ENCODE measurements at regions not wholly inside any gene's neighbourhood (a gene's known extent, or its start where the extent isn't known, plus 50 kb on each side); places are given as distances from the start of the nearest gene placed in this dataset.
"Not testable (repeated sequence)": the region's sequence is repeated elsewhere in the genome, so short reads cannot be mapped to it uniquely, and the experiment has no call there.

GRCh38 chr6:105859457-105859856 is 226.7 kb upstream of the PRDM1 start:
- H3K9me3 Mint-ChIP-seq = peaks cover 0 to 12% (median 0%) of the 10 kb centered on the region in 7 donors
- no peak for TF ChIP-seq CTCF (IDR thresholded peaks at IDR 0.05)
- Histone ChIP-seq H3K4me1 (ENCODE audit: control insufficient read depth in 1 of 2, insufficient read depth in 2 of 2, low read length in 2 of 2) (peaks cover 20 to 26% of the 10 kb centered on the region in 2 donors), H2AFZ (ENCODE audit: insufficient read depth, low read depth, low read length, poor library complexity, severe bottlenecking) (no peak overlapping the region), H3K27me3 (ENCODE audit: control insufficient read depth in 2 of 2, insufficient read depth in 2 of 2, low read length in 2 of 2) (no peaks in the 10 kb centered on the region), H3K9me3 (replicated peaks in 1 of 2; ENCODE audit: control insufficient read depth in 1 of 2, insufficient read depth in 1 of 2, low read length in 2 of 2) (no peaks in the 10 kb centered on the region), H3K36me3 (replicated peaks in 1 of 2; ENCODE audit: control insufficient read depth in 1 of 2, insufficient read depth in 2 of 2, low read length in 2 of 2) (no peaks in the 10 kb centered on the region), H4K20me1 (ENCODE audit: insufficient read depth, low read length) (no peaks in the 10 kb centered on the region), H3K9ac (ENCODE audit: insufficient read depth, low read length, poor library complexity, severe bottlenecking) (no peak overlapping the region), H3K79me2 (ENCODE audit: insufficient read depth, low read length) (no peaks in the 10 kb centered on the region), H3K27ac (ENCODE audit: low read depth in 1 of 2, low read length in 2 of 2) (no peak overlapping the region), H3K4me3 (replicated peaks in 1 of 3; ENCODE audit: low read depth in 2 of 3, low read length in 3 of 3) (no peak overlapping the region), H3K4me2 (replicated peaks; ENCODE audit: extremely low read depth, low read length, poor library complexity, severe bottlenecking) (no peak overlapping the region)
- intact Hi-C loops (cut with micrococcal nuclease) = no loop called here
- H3K27ac Mint-ChIP-seq = peak overlapping the region in 1 of 7 donors; percentile 5
- DNase-seq = no peak
- no peaks in the 10 kb centered on the region for H3K36me3 Mint-ChIP-seq
- H3K4me1 Mint-ChIP-seq = peaks cover 27% of the 10 kb centered on the region
- no peak overlapping the region for H3K4me3 Mint-ChIP-seq
- WGBS (ENCODE audit: insufficient coverage) = no CpG with 5 or more reads among the region's 1 CpG
- peaks cover 0 to 3% (median 0%) of the 10 kb centered on the region in 3 donors for H3K27me3 Mint-ChIP-seq (ENCODE audit: low read depth in 3 of 3)

GRCh38 chr6:105858639-105859038 is 227.5 kb upstream of the PRDM1 start:
- H4K20me1 ChIP-seq (ENCODE audit: insufficient read depth, low read length); H3K27ac ChIP-seq (ENCODE audit: low read depth in 1 of 2, low read length in 2 of 2); H3K4me2 ChIP-seq (replicated peaks; ENCODE audit: extremely low read depth, low read length, poor library complexity, severe bottlenecking); H3K9me3 ChIP-seq (replicated peaks in 1 of 2; ENCODE audit: control insufficient read depth in 1 of 2, insufficient read depth in 1 of 2, low read length in 2 of 2); H3K27me3 ChIP-seq (ENCODE audit: control insufficient read depth in 2 of 2, insufficient read depth in 2 of 2, low read length in 2 of 2); H3K36me3 Mint-ChIP-seq; H3K79me2 ChIP-seq (ENCODE audit: insufficient read depth, low read length); H3K9ac ChIP-seq (ENCODE audit: insufficient read depth, low read length, poor library complexity, severe bottlenecking); H3K4me3 Mint-ChIP-seq; H2AFZ ChIP-seq (ENCODE audit: insufficient read depth, low read depth, low read length, poor library complexity, severe bottlenecking); H3K27ac Mint-ChIP-seq; intact Hi-C loops (cut with micrococcal nuclease); H3K36me3 ChIP-seq (replicated peaks in 1 of 2; ENCODE audit: control insufficient read depth in 1 of 2, insufficient read depth in 2 of 2, low read length in 2 of 2); H3K27me3 Mint-ChIP-seq (ENCODE audit: low read depth in 3 of 3); H3K4me3 ChIP-seq (replicated peaks in 1 of 3; ENCODE audit: low read depth in 2 of 3, low read length in 3 of 3); DNase-seq: not testable (repeated sequence)
- Mint-ChIP-seq H3K9me3 (peaks cover 0 to 12% (median 4%) of the 10 kb centered on the region in 7 donors), H3K4me1 (peaks cover 19% of the 10 kb centered on the region)
- peaks cover 13 to 18% of the 10 kb centered on the region in 2 donors for H3K4me1 ChIP-seq (ENCODE audit: control insufficient read depth in 1 of 2, insufficient read depth in 2 of 2, low read length in 2 of 2)
- no CpG with 5 or more reads among the region's 3 CpGs for WGBS (ENCODE audit: insufficient coverage)
